ENCODE measurements at regions not wholly inside any gene's neighbourhood (a gene's known extent, or its start where the extent isn't known, plus 50 kb on each side); places are given as distances from the start of the nearest gene placed in this dataset.
"Not testable (repeated sequence)": the region's sequence is repeated elsewhere in the genome, so short reads cannot be mapped to it uniquely, and the experiment has no call there.

DNA sequence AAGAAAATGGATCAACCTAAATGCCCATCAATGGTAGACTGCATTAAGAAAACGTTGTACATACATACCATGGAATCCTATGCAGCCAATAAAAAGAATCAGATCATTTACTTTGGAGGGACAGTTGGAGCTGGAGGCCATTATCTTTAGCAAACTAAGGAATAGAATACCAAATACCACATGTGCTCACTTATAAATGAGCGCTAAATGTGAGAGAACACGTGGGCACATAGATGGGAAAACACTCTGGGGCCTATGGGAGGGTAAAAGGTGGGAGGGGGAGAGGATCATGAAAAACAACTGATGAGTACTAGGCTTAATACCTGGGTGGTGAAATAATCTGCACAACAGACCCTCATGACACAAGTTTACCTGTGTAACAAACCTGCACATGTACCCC is 1729.9 kb upstream of the PCDH10 start:
- DNase-seq, result no peak

- DNase-seq, result no peak
These were observed 1722.9 kb upstream of the PCDH10 start for GRCh38 chr4:131426023-131426758.

GRCh38 chr4:131427000-131427399 is 1722.1 kb upstream of the PCDH10 start:
- no peak for DNase-seq

DNA sequence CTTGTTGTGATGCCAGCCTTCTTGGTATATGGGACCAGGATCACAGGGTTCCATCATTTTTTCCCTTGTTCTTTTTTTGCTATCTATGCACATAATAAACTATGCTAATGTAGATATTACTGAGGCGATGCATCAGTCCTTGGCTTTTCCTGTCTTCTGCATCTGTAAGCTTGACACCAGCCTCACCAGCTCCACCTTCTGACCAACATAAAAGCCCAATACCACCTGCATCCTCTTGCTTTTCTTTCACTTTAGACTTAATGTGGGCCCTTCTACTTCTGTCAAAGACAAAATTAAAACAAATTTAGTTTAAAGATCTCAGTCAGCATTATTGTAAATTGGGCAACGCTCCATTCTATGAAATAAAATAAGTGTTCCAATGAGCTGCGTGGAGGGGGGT is 1718.8 kb upstream of the PCDH10 start:
- no peak for DNase-seq

- DNase-seq, result no peak
These were observed 1707.9 kb upstream of the PCDH10 start for GRCh38 chr4:131441004-131441688.

DNA sequence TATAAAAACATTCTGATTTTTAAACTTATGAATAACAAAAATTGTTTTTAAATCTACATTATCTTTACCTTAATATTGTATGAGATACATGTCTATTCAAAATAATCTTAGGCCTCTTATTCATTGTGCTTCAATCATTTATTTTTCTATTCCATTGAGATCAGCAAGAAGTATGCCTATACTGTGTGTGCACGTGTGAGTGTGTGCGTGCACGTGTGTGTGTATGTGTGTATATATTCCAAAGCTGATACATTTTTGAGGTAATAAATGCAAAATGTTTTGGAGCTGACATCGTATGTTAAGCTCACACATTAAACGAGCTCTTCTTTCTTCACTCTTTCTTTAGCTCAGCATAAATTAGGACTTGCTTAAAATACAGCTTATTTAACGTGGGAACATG is 1701.2 kb upstream of the PCDH10 start:
- no peak for DNase-seq

GRCh38 chr4:131450572-131451209 is 1698.4 kb upstream of the PCDH10 start:
- no peak for DNase-seq

GRCh38 chr4:131459430-131460101 is 1689.5 kb upstream of the PCDH10 start:
- DNase-seq, result no peak

DNA sequence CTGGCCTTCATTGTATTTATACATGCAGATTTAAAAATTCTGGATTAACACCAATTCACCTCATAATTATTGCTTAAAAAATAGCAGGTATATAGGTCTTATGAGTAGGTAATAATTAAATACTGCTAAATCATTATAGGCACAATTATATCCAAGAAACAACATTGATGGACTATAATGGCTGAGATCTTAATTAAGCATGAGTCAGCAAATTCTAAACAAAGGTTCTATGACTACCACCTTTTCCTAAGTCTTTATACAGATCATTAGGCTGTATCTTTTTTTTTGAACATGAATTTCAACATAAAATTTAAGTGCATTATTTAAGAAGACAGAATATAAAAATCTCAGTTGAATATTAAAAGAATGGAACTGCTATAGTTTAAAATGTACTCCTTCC is 1678.7 kb upstream of the PCDH10 start:
- DNase-seq, result no peak

- no peak for DNase-seq
These were observed 1660.3 kb upstream of the PCDH10 start for GRCh38 chr4:131488772-131489171.

DNA sequence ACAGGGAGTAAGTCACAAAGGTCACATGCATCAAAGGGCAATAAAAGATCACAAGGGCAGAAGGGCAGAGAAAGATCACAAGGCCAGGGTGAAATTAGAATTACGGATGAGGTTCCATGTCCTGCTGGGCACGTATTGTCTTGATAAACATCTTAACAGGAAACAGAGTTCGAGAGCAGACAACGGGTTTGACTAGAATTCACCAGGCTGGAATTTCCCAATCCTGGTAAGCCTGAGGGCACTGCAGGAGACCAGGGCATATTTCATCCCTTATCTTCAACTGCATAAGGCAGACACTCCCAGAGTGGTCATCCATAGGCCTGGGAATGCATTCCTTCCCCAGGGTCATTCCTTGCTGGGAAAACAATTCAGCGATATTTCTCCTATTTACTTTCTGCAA is 1652.9 kb upstream of the PCDH10 start:
- not testable (repeated sequence) for DNase-seq

DNA sequence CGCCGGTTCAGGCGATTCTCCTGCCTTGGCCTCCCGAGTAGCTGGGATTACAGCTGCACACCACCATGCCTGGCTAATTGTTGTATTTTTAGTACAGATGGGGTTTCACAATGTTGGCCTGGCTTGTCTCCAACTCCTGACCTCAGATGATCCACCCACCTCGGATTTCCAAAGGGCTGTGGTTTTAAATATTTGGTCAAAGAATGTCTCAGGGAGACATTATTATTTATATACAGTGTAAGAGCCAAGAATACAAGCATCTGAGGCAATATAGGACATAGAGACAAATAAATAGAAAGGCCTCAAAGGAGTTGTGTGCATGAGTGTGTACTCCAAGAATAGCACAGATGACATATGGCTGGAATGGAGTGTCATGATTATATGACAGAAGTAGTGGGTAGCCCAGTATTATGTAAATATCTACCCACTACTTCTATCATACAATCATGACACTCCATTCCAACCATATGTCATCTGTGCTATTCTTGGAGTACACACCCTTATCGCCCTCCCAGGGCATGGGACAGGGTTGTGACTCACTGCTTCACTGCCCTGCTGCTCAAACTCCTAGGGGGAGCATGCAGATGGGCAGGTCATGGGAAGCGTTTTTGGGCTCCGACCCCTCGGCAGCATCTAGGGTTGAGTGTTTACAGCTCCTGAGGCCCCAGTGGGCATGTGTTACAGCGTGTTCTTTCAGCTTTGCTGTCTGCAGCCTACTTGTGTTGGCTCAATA is 1649.8 kb upstream of the PCDH10 start:
- no peak for DNase-seq

GRCh38 chr4:131509521-131509920 is 1639.6 kb upstream of the PCDH10 start:
- no peak for DNase-seq

DNA sequence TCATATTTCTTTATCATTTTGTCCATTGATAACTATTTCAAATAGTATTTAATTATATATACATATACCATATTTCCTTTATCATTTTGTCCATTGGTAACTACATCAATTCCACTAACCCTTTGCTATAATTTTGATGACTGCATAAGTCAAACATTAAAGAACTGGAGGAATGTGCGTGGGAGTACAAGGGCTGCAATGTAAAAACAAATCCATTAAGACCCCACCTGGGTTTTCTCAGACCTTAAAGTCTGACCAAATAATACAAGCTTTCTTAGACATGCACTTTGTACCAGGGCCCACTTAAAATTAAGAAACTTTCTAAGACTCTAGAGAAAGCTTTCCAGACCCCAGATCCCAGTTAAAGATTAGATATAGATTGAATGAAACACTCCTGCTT is 1622.4 kb upstream of the PCDH10 start:
- DNase-seq, result no peak

GRCh38 chr4:131531087-131531486 is 1618.0 kb upstream of the PCDH10 start:
- no peak for DNase-seq

GRCh38 chr4:131534944-131535645 is 1614.0 kb upstream of the PCDH10 start:
- DNase-seq, result no peak

- no peak for DNase-seq
These were observed 1608.8 kb upstream of the PCDH10 start for GRCh38 chr4:131540256-131540655.

DNA sequence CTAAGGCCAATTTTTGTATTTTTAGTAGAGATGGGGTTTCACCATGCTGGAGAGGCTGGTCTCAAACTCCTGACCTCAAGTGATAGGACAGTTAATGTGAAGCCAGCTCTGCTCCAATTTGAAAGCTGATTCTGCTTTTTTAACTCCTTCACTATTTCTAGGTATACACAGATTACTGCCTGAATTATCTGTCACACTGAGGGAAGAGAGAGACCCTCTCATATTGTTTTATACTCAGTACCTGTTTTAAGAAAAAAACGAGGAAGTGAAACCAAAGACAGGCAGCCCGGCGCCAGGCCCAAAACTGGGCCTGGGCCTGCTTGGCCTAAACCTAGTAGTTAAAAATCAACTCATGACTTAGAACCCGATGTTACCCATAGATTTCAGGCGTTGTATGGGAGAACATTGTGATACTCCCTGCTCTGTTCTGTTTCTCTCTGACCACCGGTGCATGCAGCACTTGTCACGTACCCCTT is 1601.5 kb upstream of the PCDH10 start:
- DNase-seq, result no peak

DNA sequence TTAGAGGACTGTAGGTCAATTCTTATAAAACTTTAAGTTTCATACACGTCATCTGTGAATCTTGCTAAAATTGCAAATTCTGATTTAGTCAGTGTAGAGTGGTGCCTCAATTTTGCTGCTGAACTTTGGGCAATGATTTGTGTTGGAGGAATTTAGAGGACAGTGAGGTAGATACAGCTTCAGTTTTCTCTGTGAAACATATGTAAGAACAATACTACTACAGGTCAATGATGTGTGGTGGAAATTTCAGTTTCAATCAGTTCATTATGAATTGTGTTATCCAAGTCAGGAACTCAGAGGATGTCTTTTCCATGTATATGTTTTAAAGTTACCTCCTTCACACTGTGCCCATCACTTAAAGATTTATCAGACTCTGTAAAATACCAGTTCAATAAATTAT is 1597.8 kb upstream of the PCDH10 start:
- no peak for DNase-seq

DNA sequence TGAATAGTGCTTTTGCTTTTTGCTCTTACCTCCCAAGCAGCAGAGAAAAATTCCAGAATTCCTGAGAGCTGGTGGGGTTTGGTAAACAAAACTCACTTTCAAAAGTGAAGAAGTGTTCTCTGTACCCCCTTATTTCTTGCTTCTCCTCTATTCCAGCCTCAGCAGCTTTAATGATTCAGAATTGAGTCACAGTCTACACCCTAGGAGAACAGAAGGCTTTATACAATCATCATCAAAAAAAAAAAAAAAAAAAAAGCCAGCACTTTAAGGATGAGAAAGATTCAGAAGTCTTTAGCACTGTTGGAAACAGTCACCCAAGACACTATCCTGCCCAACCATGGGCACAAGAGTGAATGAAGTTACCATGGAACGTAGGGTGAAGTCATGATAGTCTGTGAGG is 1583.1 kb upstream of the PCDH10 start:
- no peak for DNase-seq

DNA sequence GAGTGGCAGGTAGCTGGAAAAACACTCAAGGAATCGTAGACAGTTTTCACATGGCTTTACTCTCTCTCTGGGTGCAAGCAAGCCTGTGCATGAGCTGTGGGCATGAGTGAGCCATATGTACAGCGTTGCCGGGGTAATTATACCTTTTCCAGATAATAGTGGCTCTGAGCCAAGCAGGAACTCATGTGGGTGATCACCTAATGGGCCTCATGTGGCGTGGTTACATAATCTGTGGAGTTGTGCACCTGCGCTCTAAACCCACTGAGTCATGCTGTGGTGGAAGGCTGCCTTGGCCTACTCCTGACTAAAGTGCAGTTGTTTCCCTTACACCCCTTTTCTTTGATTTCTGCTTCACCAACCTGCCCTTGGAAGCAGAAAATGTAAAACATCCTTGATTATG is 1564.5 kb upstream of the PCDH10 start:
- DNase-seq, result no peak

DNA sequence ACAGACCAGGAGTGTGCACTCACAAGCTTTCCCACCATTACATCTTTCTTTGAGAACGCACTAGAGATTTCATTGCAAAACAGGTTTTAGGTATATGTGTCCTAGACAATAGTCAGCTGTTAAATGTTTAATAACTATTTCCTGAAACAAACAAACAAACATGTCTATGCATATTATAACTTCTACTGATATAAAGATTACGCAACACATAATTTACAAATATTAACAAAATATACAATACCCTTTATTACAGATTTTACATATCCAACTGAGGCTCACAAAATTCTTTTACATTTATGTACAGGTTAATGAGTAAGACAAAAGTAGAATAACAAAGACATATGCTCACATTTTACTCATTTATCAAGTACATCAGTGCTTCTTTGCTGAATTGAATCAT is 1554.0 kb upstream of the PCDH10 start:
- DNase-seq, result no peak

Data from activated CD4-positive, alpha-beta T cell treated with anti-CD3 and anti-CD28 coated beads, Interleukin-2, amount 50 U/mL, for 16 hours (primary cell).